ENCODE measurements at regions not wholly inside any gene's neighbourhood (a gene's known extent, or its start where the extent isn't known, plus 50 kb on each side); places are given as distances from the start of the nearest gene placed in this dataset.

GRCh38 chr4:34619531-34620162 lies 1624.7 kb downstream of the ARAP2 start:
- TF ChIP-seq ZFP30 (CRISPR knock-in tag; IDR thresholded peaks at IDR 0.05) (no peak), SNAI2 (CRISPR knock-in tag; IDR thresholded peaks at IDR 0.05) (no peak), TCF4 (CRISPR knock-in tag; IDR thresholded peaks at IDR 0.05; ENCODE audit: borderline replicate concordance) (no peak), RARB (CRISPR knock-in tag; IDR thresholded peaks at IDR 0.05) (no peak), ZNF70 (CRISPR knock-in tag; IDR thresholded peaks at IDR 0.05) (no peak), PPARA (CRISPR knock-in tag; IDR thresholded peaks at IDR 0.05; ENCODE audit: borderline replicate concordance) (no peak)
- TF ChIP-seq, protein P1, sequence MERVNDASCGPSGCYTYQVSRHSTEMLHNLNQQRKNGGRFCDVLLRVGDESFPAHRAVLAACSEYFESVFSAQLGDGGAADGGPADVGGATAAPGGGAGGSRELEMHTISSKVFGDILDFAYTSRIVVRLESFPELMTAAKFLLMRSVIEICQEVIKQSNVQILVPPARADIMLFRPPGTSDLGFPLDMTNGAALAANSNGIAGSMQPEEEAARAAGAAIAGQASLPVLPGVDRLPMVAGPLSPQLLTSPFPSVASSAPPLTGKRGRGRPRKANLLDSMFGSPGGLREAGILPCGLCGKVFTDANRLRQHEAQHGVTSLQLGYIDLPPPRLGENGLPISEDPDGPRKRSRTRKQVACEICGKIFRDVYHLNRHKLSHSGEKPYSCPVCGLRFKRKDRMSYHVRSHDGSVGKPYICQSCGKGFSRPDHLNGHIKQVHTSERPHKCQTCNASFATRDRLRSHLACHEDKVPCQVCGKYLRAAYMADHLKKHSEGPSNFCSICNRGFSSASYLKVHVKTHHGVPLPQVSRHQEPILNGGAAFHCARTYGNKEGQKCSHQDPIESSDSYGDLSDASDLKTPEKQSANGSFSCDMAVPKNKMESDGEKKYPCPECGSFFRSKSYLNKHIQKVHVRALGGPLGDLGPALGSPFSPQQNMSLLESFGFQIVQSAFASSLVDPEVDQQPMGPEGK (CRISPR knock-in tag; IDR thresholded peaks at IDR 0.05; ENCODE audit: borderline replicate concordance): no peak

All from SK-N-SH treated with all-trans-retinoic acid at 6 μM for 48 hours (cell line).